Myocyte (in vitro differentiated cells): ENCODE measurements at regions not wholly inside any gene's neighbourhood (a gene's known extent, or its start where the extent isn't known, plus 50 kb on each side); places are given as distances from the start of the nearest gene placed in this dataset.
"Not testable (repeated sequence)": the region's sequence is repeated elsewhere in the genome, so short reads cannot be mapped to it uniquely, and the experiment has no call there.

Experiments
- DNase-seq: peaks from one replicate; pipeline ENCODE4 v3.0.0-alpha.2; 2012; ENCODE audit warnings: low read depth

- DNase-seq, result peak; percentile 36
Observed at GRCh38 chrX:22526339-22526738, 253.6 kb downstream of the CBLL2 start.

- DNase-seq, result no peak
Observed at GRCh38 chrX:22527302-22527701, 254.6 kb downstream of the CBLL2 start.

GRCh38 chrX:22533898-22534297, 261.2 kb downstream of the CBLL2 start:
- DNase-seq, result no peak

- peak; percentile 69 for DNase-seq
Observed at GRCh38 chrX:22534643-22535042, 261.9 kb downstream of the CBLL2 start.

- no peak for DNase-seq
Observed at GRCh38 chrX:22536746-22537304, 264.1 kb downstream of the CBLL2 start.

GRCh38 chrX:22538580-22538979, 265.9 kb downstream of the CBLL2 start:
- DNase-seq, result peak; percentile 37

- DNase-seq, result no peak
Observed at GRCh38 chrX:22541926-22542325, 269.2 kb downstream of the CBLL2 start.

GRCh38 chrX:22542641-22543040, 269.9 kb downstream of the CBLL2 start:
- DNase-seq, result no peak

GRCh38 chrX:22559506-22559905, 286.8 kb downstream of the CBLL2 start:
- peak; percentile 7 for DNase-seq

- DNase-seq, result peak; percentile 8
Observed at GRCh38 chrX:22575161-22575845, 302.6 kb downstream of the CBLL2 start.

GRCh38 chrX:22577181-22577580, 304.5 kb downstream of the CBLL2 start:
- peak; percentile 14 for DNase-seq

GRCh38 chrX:22585831-22586230, 313.1 kb downstream of the CBLL2 start:
- no peak for DNase-seq

- no peak for DNase-seq
Observed at GRCh38 chrX:22589845-22590244, 317.1 kb downstream of the CBLL2 start.

GRCh38 chrX:22594766-22595165, 322.1 kb downstream of the CBLL2 start:
- no peak for DNase-seq

- peak; percentile 0 for DNase-seq
Observed at GRCh38 chrX:22603060-22603459, 330.3 kb downstream of the CBLL2 start.

- DNase-seq, result not testable (repeated sequence)
Observed at GRCh38 chrX:22609452-22609851, 336.7 kb downstream of the CBLL2 start.

GRCh38 chrX:22616867-22617266, 344.2 kb downstream of the CBLL2 start:
- no peak for DNase-seq

- DNase-seq, result no peak
Observed at GRCh38 chrX:22627576-22627975, 354.9 kb downstream of the CBLL2 start.

GRCh38 chrX:22628275-22628674, 355.6 kb downstream of the CBLL2 start:
- DNase-seq, result no peak

- peak; percentile 12 for DNase-seq
Observed at GRCh38 chrX:22629105-22629725, 356.5 kb downstream of the CBLL2 start.

GRCh38 chrX:22634083-22634482, 361.4 kb downstream of the CBLL2 start:
- DNase-seq, result peak; percentile 45

- no peak for DNase-seq
Observed at GRCh38 chrX:22634751-22635150, 362.0 kb downstream of the CBLL2 start.

- DNase-seq, result no peak
Observed at GRCh38 chrX:22648281-22648680, 351.5 kb upstream of the DDX53 start.
